ENCODE measurements at regions not wholly inside any gene's neighbourhood (a gene's known extent, or its start where the extent isn't known, plus 50 kb on each side); places are given as distances from the start of the nearest gene placed in this dataset.
"Not testable (repeated sequence)": the region's sequence is repeated elsewhere in the genome, so short reads cannot be mapped to it uniquely, and the experiment has no call there.

DNA sequence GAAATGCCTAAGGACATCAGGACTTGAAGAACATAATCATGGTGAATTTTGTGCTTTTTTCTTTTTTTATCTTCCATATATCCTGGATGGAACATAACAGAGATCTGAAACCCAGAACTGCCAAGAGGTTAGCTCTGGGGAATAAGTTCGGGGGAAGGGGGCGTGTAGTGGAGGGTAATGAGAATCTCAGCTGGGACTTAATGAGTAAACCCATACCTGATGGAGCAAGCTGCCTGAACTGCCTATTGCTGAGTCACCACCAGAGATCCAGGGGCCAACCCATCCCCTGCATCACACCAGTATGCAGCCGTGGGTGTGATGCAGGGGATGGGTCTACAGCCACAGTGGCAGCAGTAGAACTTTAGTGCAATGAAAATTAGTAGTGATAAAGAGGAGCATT lies 267.1 kb downstream of the ZFY start:
- POLR2A ChIA-PET; H3K4me3 Mint-ChIP-seq; intact Hi-C loops (cut with micrococcal nuclease): not testable (repeated sequence)

DNA sequence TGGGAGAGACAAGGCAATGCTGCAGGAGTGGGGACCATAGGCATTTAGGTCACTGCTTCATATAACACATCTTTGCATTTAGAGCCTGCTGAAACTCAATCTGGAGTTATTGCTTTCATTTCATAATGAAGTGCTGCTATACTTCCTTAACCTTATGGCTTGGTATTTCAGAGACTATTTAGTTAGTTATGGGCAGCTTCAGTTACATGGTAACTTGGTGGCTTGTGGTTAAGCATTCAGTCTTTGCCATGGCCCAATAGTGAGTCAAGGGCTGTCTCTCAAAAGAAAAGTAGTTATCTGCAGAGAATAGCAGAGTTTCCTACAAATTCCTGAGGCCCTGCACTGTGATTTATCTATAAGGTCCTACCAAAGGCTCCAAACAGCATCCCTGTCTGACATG lies 271.6 kb downstream of the ZFY start:
- POLR2A ChIA-PET; H3K9me3 ChIP-seq (ENCODE audit: control extremely low read depth in 1 of 3, control insufficient read depth in 2 of 3, insufficient read depth in 1 of 3, low read length in 2 of 3); H3K4me3 ChIP-seq (ENCODE audit: control extremely low read depth in 1 of 5, extremely low read depth in 1 of 5, insufficient read depth in 1 of 5, low read depth in 2 of 5, low read length in 4 of 5); H3K27ac ChIP-seq (ENCODE audit: low read length in 2 of 2); H3K27me3 Mint-ChIP-seq; H3K4me1 Mint-ChIP-seq; H3K4me3 Mint-ChIP-seq; H3K4me1 ChIP-seq (ENCODE audit: control insufficient read depth in 2 of 2, insufficient read depth in 2 of 2, low read length in 2 of 2); H3K79me2 ChIP-seq (ENCODE audit: control insufficient read depth, insufficient read depth, low read length); CTCF ChIA-PET; H2AFZ ChIP-seq (ENCODE audit: insufficient read depth, low read depth, low read length, poor library complexity, severe bottlenecking); H3K9ac ChIP-seq (ENCODE audit: low read length); ATAC-seq (ENCODE audit: low read depth); H3K4me2 ChIP-seq (replicated peaks; ENCODE audit: low read depth, low read length, poor library complexity, severe bottlenecking); H3K36me3 ChIP-seq (replicated peaks in 1 of 2; ENCODE audit: control extremely low read depth in 1 of 2, control insufficient read depth in 1 of 2, extremely low read depth in 1 of 2, insufficient read depth in 2 of 2, low read length in 1 of 2); H3K9me3 Mint-ChIP-seq (ENCODE audit: insufficient read depth); DNase-seq; intact Hi-C loops (cut with micrococcal nuclease); H3K27me3 ChIP-seq (replicated peaks in 1 of 4; ENCODE audit: control extremely low read depth in 1 of 4, control insufficient read depth in 3 of 4, insufficient read depth in 4 of 4, low read length in 3 of 4); H4K20me1 ChIP-seq (ENCODE audit: control insufficient read depth, insufficient read depth, low read length, poor library complexity, severe bottlenecking); H3K27ac Mint-ChIP-seq: not testable (repeated sequence)

More for the DNA sequence above, 267.1 kb downstream of the ZFY start:
- H3K27me3 ChIP-seq (replicated peaks in 1 of 4; ENCODE audit: control extremely low read depth in 1 of 4, control insufficient read depth in 3 of 4, insufficient read depth in 4 of 4, low read length in 3 of 4); H3K79me2 ChIP-seq (ENCODE audit: control insufficient read depth, insufficient read depth, low read length); H3K4me1 ChIP-seq (ENCODE audit: control insufficient read depth in 2 of 2, insufficient read depth in 2 of 2, low read length in 2 of 2); H3K4me1 Mint-ChIP-seq; CTCF ChIA-PET; H3K9me3 Mint-ChIP-seq (ENCODE audit: insufficient read depth); H4K20me1 ChIP-seq (ENCODE audit: control insufficient read depth, insufficient read depth, low read length, poor library complexity, severe bottlenecking); H3K36me3 ChIP-seq (replicated peaks in 1 of 2; ENCODE audit: control extremely low read depth in 1 of 2, control insufficient read depth in 1 of 2, extremely low read depth in 1 of 2, insufficient read depth in 2 of 2, low read length in 1 of 2); H3K9ac ChIP-seq (ENCODE audit: low read length); H3K27ac ChIP-seq (ENCODE audit: low read length in 2 of 2); H3K27ac Mint-ChIP-seq; H3K4me2 ChIP-seq (replicated peaks; ENCODE audit: low read depth, low read length, poor library complexity, severe bottlenecking); ATAC-seq (ENCODE audit: low read depth); DNase-seq; H2AFZ ChIP-seq (ENCODE audit: insufficient read depth, low read depth, low read length, poor library complexity, severe bottlenecking); H3K4me3 ChIP-seq (ENCODE audit: control extremely low read depth in 1 of 5, extremely low read depth in 1 of 5, insufficient read depth in 1 of 5, low read depth in 2 of 5, low read length in 4 of 5); H3K27me3 Mint-ChIP-seq; H3K9me3 ChIP-seq (ENCODE audit: control extremely low read depth in 1 of 3, control insufficient read depth in 2 of 3, insufficient read depth in 1 of 3, low read length in 2 of 3): not testable (repeated sequence)
- WGBS (ENCODE audit: insufficient coverage): no CpG with 5 or more reads among the region's 3 CpGs

DNA sequence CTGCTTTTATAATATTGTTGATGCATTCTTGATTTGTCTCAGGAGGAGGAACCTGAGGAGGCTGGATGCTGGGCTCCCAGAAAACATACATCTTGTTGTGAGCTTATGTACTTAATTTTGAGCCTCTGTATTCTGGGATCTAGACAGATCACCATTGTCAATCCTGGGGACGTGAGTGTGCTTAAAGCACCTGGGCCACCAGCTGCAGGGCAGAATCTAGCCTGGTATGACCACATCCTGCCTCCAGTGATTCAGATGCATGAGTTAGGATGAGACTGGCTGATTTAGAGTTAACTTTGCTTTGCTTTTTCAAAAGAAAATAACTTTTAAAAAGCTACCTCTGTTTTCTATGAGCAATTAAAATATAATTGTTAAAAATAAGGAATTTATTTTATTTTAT lies 278.0 kb downstream of the ZFY start:
- DNase-seq; CTCF ChIA-PET; H3K36me3 ChIP-seq (replicated peaks in 1 of 2; ENCODE audit: control extremely low read depth in 1 of 2, control insufficient read depth in 1 of 2, extremely low read depth in 1 of 2, insufficient read depth in 2 of 2, low read length in 1 of 2); H3K4me3 Mint-ChIP-seq; H3K4me2 ChIP-seq (replicated peaks; ENCODE audit: low read depth, low read length, poor library complexity, severe bottlenecking); H3K9me3 ChIP-seq (ENCODE audit: control extremely low read depth in 1 of 3, control insufficient read depth in 2 of 3, insufficient read depth in 1 of 3, low read length in 2 of 3); H3K4me3 ChIP-seq (ENCODE audit: control extremely low read depth in 1 of 5, extremely low read depth in 1 of 5, insufficient read depth in 1 of 5, low read depth in 2 of 5, low read length in 4 of 5); H3K4me1 ChIP-seq (ENCODE audit: control insufficient read depth in 2 of 2, insufficient read depth in 2 of 2, low read length in 2 of 2); intact Hi-C loops (cut with micrococcal nuclease); H3K9ac ChIP-seq (ENCODE audit: low read length); H3K79me2 ChIP-seq (ENCODE audit: control insufficient read depth, insufficient read depth, low read length); H4K20me1 ChIP-seq (ENCODE audit: control insufficient read depth, insufficient read depth, low read length, poor library complexity, severe bottlenecking); H3K27me3 Mint-ChIP-seq; POLR2A ChIA-PET; H3K4me1 Mint-ChIP-seq; H3K27me3 ChIP-seq (replicated peaks in 1 of 4; ENCODE audit: control extremely low read depth in 1 of 4, control insufficient read depth in 3 of 4, insufficient read depth in 4 of 4, low read length in 3 of 4); H3K27ac Mint-ChIP-seq; H3K9me3 Mint-ChIP-seq (ENCODE audit: insufficient read depth); H3K27ac ChIP-seq (ENCODE audit: low read length in 2 of 2); ATAC-seq (ENCODE audit: low read depth); H2AFZ ChIP-seq (ENCODE audit: insufficient read depth, low read depth, low read length, poor library complexity, severe bottlenecking): not testable (repeated sequence)
- WGBS (ENCODE audit: insufficient coverage): 0% methylated on average over 1 of the region's 1 CpG

DNA sequence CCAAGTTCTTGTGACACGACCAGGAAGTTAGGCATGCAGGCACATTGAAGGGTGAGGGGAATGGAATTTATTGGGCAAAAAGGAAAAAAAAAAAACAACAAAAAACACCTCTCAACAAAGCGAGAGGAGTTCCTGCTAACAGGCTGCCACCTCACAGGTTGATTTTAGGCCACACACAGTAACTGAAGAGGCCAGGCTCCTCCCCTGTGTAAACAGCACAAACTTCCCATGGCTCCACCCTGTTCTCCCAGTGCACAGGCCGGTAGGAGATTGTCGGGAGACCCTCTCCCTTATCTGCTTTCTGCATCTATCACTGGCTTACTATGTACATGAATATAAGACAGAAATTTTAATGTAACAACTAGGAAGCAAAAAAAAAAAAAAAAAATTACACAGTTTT lies 283.0 kb downstream of the ZFY start:
- CTCF ChIA-PET; H3K79me2 ChIP-seq (ENCODE audit: control insufficient read depth, insufficient read depth, low read length); H3K27ac Mint-ChIP-seq; H4K20me1 ChIP-seq (ENCODE audit: control insufficient read depth, insufficient read depth, low read length, poor library complexity, severe bottlenecking); H3K4me1 ChIP-seq (ENCODE audit: control insufficient read depth in 2 of 2, insufficient read depth in 2 of 2, low read length in 2 of 2); H3K27ac ChIP-seq (ENCODE audit: low read length in 2 of 2); POLR2A ChIA-PET; H3K27me3 Mint-ChIP-seq; intact Hi-C loops (cut with micrococcal nuclease); H3K36me3 ChIP-seq (replicated peaks in 1 of 2; ENCODE audit: control extremely low read depth in 1 of 2, control insufficient read depth in 1 of 2, extremely low read depth in 1 of 2, insufficient read depth in 2 of 2, low read length in 1 of 2); H3K9me3 Mint-ChIP-seq (ENCODE audit: insufficient read depth); H2AFZ ChIP-seq (ENCODE audit: insufficient read depth, low read depth, low read length, poor library complexity, severe bottlenecking); H3K4me3 Mint-ChIP-seq; ATAC-seq (ENCODE audit: low read depth); H3K4me3 ChIP-seq (ENCODE audit: control extremely low read depth in 1 of 5, extremely low read depth in 1 of 5, insufficient read depth in 1 of 5, low read depth in 2 of 5, low read length in 4 of 5); H3K4me1 Mint-ChIP-seq; H3K9me3 ChIP-seq (ENCODE audit: control extremely low read depth in 1 of 3, control insufficient read depth in 2 of 3, insufficient read depth in 1 of 3, low read length in 2 of 3); H3K9ac ChIP-seq (ENCODE audit: low read length); DNase-seq; H3K27me3 ChIP-seq (replicated peaks in 1 of 4; ENCODE audit: control extremely low read depth in 1 of 4, control insufficient read depth in 3 of 4, insufficient read depth in 4 of 4, low read length in 3 of 4); H3K4me2 ChIP-seq (replicated peaks; ENCODE audit: low read depth, low read length, poor library complexity, severe bottlenecking): not testable (repeated sequence)
- WGBS (ENCODE audit: insufficient coverage): no CpG with 5 or more reads among the region's 4 CpGs
